HG02588 (cell line): ENCODE measurements at regions not wholly inside any gene's neighbourhood (a gene's known extent, or its start where the extent isn't known, plus 50 kb on each side); places are given as distances from the start of the nearest gene placed in this dataset.

Source experiments
- ATAC-seq: cut with Tn5 transposase; IDR thresholded peaks from one replicate; pipeline ENCODE4 v1.9.1; 2021; ENCODE audit warnings: mild to moderate bottlenecking, moderate library complexity; ENCODE audit not compliant: unreplicated experiment

GRCh38 chr5:143473481-143473880 is 70.0 kb upstream of the NR3C1 start:
- no peak for ATAC-seq

- no peak for ATAC-seq
Measured at GRCh38 chr5:143472576-143472975, 69.1 kb upstream of the NR3C1 start.

- no peak for ATAC-seq
Measured at GRCh38 chr5:143471666-143472464, 68.4 kb upstream of the NR3C1 start.

DNA sequence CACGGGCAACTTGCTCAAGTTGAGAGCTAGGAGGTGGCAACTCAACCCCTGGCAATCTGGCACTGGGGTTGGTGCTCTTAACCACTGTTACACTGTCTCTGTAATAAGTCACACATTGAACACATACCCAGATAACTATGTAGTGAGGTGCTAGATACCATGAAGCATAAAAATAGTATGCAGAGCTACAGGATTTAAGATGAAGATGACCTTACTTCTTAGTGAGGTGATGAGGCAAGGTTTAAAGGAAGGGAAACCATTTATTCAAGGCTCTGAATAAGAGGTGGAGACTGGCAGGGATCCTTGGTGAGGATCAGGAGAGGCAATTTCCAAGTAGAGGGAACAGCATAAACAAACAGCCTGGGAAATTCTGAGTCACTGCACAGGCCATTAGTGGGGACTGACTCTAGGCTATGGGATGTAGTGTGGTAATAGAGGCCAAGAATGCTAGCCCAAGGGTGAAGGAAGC is 67.6 kb upstream of the NR3C1 start:
- ATAC-seq: no peak

DNA sequence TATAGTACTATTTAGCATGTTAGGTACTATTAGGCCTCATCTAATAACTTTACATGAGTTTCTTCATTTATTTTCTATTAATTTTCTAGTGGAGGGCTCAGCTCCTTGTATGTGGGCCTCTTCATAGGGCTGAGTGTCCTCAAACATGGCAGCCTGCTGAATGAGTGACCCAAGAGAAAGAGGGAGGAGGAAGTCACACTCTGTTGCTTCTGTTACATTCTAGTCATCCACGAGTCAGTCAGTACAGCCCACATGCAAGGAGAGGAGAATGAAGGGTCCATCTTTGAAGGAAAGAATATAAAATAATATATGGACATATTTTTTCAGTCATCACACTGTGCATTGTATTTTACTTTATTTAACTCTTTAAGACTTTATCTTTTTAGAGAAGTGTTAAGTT is 66.6 kb upstream of the NR3C1 start:
- ATAC-seq: no peak

DNA sequence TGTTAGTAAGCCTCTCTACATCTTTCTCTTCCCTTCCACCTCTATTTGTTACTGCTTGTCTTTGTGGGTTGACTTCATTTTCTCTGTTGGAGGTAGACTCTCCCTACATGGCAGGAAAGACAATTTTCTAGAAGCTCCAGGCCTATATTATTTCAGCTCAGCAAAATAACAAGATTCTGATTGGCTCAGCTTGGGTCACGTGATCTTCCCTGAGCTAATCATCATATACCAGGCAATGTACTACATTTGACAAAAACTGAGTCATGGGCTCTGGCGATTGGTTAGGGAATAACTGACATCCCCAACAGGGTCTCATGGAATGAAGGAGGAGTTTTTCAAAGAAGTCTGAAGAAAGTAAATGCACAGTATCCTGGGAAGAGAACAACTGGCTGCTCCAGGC is 65.6 kb upstream of the NR3C1 start:
- no peak for ATAC-seq

GRCh38 chr5:143466632-143467031 is 63.1 kb upstream of the NR3C1 start:
- no peak for ATAC-seq

DNA sequence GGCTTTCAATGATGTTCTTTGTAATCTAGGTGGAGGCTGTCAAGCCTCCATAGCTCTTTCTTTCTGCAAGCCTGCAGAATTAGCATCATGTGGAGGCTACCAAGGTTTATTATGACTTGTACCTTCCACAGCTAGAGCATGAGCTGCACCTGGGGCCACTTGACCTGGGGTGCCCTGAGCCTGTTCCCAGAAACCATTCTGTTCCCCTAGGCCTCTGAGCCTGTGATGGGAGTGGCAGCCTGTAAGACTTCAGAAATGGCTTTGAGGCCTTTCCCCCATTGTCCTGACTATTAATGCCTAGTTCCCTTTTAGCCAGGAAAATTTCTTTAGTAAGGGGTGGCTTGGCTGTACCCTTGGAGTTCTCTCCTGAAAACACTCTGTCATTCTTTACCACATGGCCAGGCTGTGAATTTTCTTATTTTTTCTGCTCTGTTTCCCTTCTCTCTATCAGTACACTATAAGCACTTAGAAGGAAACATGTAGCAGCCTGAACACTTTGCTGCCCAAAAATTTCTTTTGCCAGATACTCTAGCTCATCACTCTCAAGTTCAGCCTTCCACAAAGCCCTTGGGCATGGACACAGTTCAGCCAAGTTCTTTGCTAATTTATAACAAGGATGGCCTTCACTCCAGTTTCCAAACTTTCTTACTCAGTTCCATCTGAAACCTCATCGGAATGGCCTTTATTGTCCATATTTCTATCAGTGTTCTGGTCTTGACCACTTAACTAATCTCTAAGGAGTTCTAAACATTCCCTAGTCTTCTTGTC is 61.4 kb upstream of the NR3C1 start:
- no peak for ATAC-seq

DNA sequence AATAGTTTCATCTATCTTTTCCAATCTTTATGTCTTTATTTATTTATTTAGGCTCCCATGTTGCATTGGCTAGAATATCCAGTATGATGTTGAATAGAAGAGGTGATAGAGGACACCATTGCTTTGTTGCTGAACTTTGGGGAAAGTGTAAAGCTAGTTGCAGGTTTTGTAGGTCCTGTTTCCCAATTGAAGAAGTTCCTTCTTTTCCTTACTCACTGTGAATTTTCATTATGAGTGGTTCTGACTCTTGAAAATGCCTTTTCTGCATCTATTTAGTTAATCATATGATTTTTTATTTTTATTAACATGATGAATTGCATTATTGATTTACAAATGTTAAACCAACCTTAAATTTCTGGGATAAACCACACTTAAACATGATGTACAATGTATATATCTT is 58.9 kb upstream of the NR3C1 start:
- no peak for ATAC-seq

DNA sequence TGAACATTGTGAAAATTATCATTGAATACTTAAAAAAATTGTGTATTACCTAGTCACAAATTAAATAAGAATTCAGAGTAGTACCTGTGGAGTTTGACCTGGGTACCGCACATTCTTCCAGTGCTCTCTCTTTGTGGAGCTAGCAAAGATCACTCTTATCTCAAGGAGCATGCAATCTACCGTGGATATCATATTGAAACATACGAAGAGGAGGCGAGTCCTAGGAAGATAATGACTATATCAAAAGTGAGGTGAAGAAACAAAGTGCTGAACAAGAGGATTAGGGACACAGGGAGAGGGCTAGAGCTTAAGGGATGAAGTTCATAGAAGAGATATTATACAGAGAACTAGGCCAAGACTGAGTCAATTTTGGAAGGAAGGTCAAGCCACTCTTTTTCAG is 55.9 kb upstream of the NR3C1 start:
- no peak for ATAC-seq

GRCh38 chr5:143456952-143457547 is 53.6 kb upstream of the NR3C1 start:
- no peak for ATAC-seq

GRCh38 chr5:143454936-143455516 is 51.5 kb upstream of the NR3C1 start:
- no peak for ATAC-seq

GRCh38 chr5:143453720-143454119 is 50.2 kb upstream of the NR3C1 start:
- ATAC-seq: no peak
